ENCODE measurements at regions not wholly inside any gene's neighbourhood (a gene's known extent, or its start where the extent isn't known, plus 50 kb on each side); places are given as distances from the start of the nearest gene placed in this dataset.

DNA sequence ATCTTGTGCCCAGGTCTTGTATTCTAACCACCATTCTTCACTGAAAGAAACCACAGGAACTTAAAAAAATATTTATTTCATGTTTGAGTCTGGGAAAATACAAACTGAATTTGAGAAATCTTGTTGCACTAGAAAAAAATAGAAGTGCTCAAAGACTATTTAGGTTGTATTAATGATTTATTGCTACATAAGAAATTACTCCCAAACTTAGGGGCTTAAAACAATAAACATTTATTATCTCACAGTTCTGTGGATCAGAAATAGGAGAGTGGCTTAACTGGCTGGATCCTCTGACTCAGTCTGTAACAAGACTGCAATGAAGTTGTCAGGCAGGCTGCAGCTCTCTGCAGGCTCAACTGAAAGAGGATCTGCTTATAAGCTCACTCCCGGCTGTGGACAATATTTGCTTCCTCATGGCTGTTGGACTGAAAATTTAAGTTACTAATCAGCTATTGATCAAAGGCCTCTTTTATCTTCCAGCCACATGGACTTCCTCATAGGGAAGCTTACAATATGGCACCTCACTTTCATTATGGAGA lies 295.4 kb upstream of the FAM241A start:
- TF ChIP-seq EP300 (conservative IDR thresholded peaks at IDR 0.05; ENCODE audit: poor library complexity, severe bottlenecking) (no peak), EZH2 (IDR thresholded peaks at IDR 0.05; ENCODE audit: borderline replicate concordance, insufficient read depth, low read length, poor library complexity, severe bottlenecking) (no peak)
- TF ChIP-seq, protein P1, sequence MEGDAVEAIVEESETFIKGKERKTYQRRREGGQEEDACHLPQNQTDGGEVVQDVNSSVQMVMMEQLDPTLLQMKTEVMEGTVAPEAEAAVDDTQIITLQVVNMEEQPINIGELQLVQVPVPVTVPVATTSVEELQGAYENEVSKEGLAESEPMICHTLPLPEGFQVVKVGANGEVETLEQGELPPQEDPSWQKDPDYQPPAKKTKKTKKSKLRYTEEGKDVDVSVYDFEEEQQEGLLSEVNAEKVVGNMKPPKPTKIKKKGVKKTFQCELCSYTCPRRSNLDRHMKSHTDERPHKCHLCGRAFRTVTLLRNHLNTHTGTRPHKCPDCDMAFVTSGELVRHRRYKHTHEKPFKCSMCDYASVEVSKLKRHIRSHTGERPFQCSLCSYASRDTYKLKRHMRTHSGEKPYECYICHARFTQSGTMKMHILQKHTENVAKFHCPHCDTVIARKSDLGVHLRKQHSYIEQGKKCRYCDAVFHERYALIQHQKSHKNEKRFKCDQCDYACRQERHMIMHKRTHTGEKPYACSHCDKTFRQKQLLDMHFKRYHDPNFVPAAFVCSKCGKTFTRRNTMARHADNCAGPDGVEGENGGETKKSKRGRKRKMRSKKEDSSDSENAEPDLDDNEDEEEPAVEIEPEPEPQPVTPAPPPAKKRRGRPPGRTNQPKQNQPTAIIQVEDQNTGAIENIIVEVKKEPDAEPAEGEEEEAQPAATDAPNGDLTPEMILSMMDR (IDR thresholded peaks at IDR 0.05; ENCODE audit: poor library complexity, severe bottlenecking), result no peak
